ENCODE measurements at regions not wholly inside any gene's neighbourhood (a gene's known extent, or its start where the extent isn't known, plus 50 kb on each side); places are given as distances from the start of the nearest gene placed in this dataset.
A peak's percentile ranks its signal among the peaks of the same experiment; 100 is the strongest.

GRCh38 chr1:60888126-60888525 lies 194.2 kb upstream of the NFIA start:
- H3K4me1 ChIP-seq (ENCODE audit: control insufficient read depth, insufficient read depth, low read length), result no peaks in the 10 kb centered on the region
- ChIA-PET CTCF (interaction anchor here (0.6 to 0.7 kb wide), 2 partner anchors 91 to 1243 kb away, joined by 3 read pairs; no protein-coding TSS in a partner anchor), POLR2A (no interaction called here)
- no peak overlapping the region for H3K4me3 ChIP-seq (ENCODE audit: low read depth, low read length)
- no peaks in the 10 kb centered on the region for H3K36me3 ChIP-seq (ENCODE audit: control insufficient read depth in 2 of 2, insufficient read depth in 1 of 2, low read length in 2 of 2)
- no peaks in the 10 kb centered on the region for H3K9me3 ChIP-seq (ENCODE audit: control insufficient read depth, insufficient read depth, low read depth, low read length)
- no peak for TF ChIP-seq ZNF76 (tag by site-specific recombination; IDR thresholded peaks at IDR 0.05; ENCODE audit: borderline replicate concordance, low read depth)
- TF ChIP-seq, protein P1, sequence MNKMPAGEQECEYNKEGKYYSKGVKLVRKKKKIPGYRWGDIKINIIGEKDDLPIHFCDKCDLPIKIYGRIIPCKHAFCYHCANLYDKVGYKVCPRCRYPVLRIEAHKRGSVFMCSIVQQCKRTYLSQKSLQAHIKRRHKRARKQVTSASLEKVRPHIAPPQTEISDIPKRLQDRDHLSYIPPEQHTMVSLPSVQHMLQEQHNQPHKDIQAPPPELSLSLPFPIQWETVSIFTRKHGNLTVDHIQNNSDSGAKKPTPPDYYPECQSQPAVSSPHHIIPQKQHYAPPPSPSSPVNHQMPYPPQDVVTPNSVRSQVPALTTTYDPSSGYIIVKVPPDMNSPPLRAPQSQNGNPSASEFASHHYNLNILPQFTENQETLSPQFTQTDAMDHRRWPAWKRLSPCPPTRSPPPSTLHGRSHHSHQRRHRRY (tag by site-specific recombination; IDR thresholded peaks at IDR 0.05), result no peak
- no peak overlapping the region for H3K27ac ChIP-seq (ENCODE audit: extremely low read depth, low read depth, low read length)

GRCh38 chr1:60886793-60887331 lies 195.5 kb upstream of the NFIA start:
- Histone ChIP-seq H3K36me3 (ENCODE audit: control insufficient read depth in 2 of 2, insufficient read depth in 1 of 2, low read length in 2 of 2) (no peaks in the 10 kb centered on the region), H3K27ac (ENCODE audit: extremely low read depth, low read depth, low read length) (no peak overlapping the region), H3K4me1 (ENCODE audit: control insufficient read depth, insufficient read depth, low read length) (no peaks in the 10 kb centered on the region), H3K9me3 (ENCODE audit: control insufficient read depth, insufficient read depth, low read depth, low read length) (no peaks in the 10 kb centered on the region), H3K4me3 (ENCODE audit: low read depth, low read length) (no peak overlapping the region)
- CTCF ChIA-PET, result interaction anchor here (0.7 kb wide), 1 partner anchor 960 kb away, joined by 3 read pairs; no protein-coding TSS in a partner anchor
- TF ChIP-seq ZNF26 (tag by site-specific recombination; IDR thresholded peaks at IDR 0.05) (no peak), SCRT2 (tag by site-specific recombination; IDR thresholded peaks at IDR 0.05) (0 out of 2 replicates have a peak, but pooled peaks have one; percentile 29), SCRT1 (tag by site-specific recombination; IDR thresholded peaks at IDR 0.05; ENCODE audit: borderline replicate concordance) (0 out of 2 replicates have a peak, but pooled peaks have one; percentile 25), ZNF341 (tag by site-specific recombination; IDR thresholded peaks at IDR 0.05; ENCODE audit: low read depth) (no peak), ZNF354C (tag by site-specific recombination; IDR thresholded peaks at IDR 0.05; ENCODE audit: borderline replicate concordance, low read depth) (no peak), ZNF549 (tag by site-specific recombination; IDR thresholded peaks at IDR 0.05) (no peak)
- POLR2A ChIA-PET, result no interaction called here

- Histone ChIP-seq H3K9me3 (ENCODE audit: control insufficient read depth, insufficient read depth, low read depth, low read length) (no peaks in the 10 kb centered on the region), H3K36me3 (ENCODE audit: control insufficient read depth in 2 of 2, insufficient read depth in 1 of 2, low read length in 2 of 2) (no peaks in the 10 kb centered on the region), H3K27ac (ENCODE audit: extremely low read depth, low read depth, low read length) (no peak overlapping the region), H3K4me3 (ENCODE audit: low read depth, low read length) (no peak overlapping the region), H3K4me1 (ENCODE audit: control insufficient read depth, insufficient read depth, low read length) (no peaks in the 10 kb centered on the region)
- TF ChIP-seq GFI1B (tag by site-specific recombination; IDR thresholded peaks at IDR 0.05), result no peak
- TF ChIP-seq ZSCAN18 (tag by site-specific recombination; IDR thresholded peaks at IDR 0.05), result no peak
- TF ChIP-seq ZNF366 (tag by site-specific recombination; conservative IDR thresholded peaks at IDR 0.05), result no peak
- no peak for TF ChIP-seq ZNF837 (tag by site-specific recombination; IDR thresholded peaks at IDR 0.05)
- no peak for TF ChIP-seq BCL11B (tag by site-specific recombination; IDR thresholded peaks at IDR 0.05; ENCODE audit: low read depth)
- no peak for TF ChIP-seq EGR2 (tag by site-specific recombination; IDR thresholded peaks at IDR 0.05; ENCODE audit: low read depth)
- TF ChIP-seq ZNF747 (tag by site-specific recombination; IDR thresholded peaks at IDR 0.05), result no peak
- no peak for TF ChIP-seq ZNF416 (tag by site-specific recombination; IDR thresholded peaks at IDR 0.05)
- no peak for TF ChIP-seq ZNF596 (tag by site-specific recombination; IDR thresholded peaks at IDR 0.05)
- no peak for TF ChIP-seq ZNF529 (tag by site-specific recombination; IDR thresholded peaks at IDR 0.05; ENCODE audit: insufficient replicate concordance)
- TF ChIP-seq, protein P2, sequence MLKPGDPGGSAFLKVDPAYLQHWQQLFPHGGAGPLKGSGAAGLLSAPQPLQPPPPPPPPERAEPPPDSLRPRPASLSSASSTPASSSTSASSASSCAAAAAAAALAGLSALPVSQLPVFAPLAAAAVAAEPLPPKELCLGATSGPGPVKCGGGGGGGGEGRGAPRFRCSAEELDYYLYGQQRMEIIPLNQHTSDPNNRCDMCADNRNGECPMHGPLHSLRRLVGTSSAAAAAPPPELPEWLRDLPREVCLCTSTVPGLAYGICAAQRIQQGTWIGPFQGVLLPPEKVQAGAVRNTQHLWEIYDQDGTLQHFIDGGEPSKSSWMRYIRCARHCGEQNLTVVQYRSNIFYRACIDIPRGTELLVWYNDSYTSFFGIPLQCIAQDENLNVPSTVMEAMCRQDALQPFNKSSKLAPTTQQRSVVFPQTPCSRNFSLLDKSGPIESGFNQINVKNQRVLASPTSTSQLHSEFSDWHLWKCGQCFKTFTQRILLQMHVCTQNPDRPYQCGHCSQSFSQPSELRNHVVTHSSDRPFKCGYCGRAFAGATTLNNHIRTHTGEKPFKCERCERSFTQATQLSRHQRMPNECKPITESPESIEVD (tag by site-specific recombination; IDR thresholded peaks at IDR 0.05), result no peak
- no peak for TF ChIP-seq ZNF266 (tag by site-specific recombination; IDR thresholded peaks at IDR 0.05; ENCODE audit: low read depth)
- ChIA-PET CTCF (no interaction called here), POLR2A (no interaction called here)
These were observed 196.3 kb upstream of the NFIA start for GRCh38 chr1:60886090-60886489.

Data from HEK293 (cell line).